Activated CD4-positive, alpha-beta T cell treated with anti-CD3 and anti-CD28 coated beads for 48 hours (primary cell): ENCODE measurements at regions not wholly inside any gene's neighbourhood (a gene's known extent, or its start where the extent isn't known, plus 50 kb on each side); places are given as distances from the start of the nearest gene placed in this dataset.

Experiments used
- DNase-seq: peaks from one replicate; pipeline ENCODE4 v3.0.0-alpha.2; 2020

DNA sequence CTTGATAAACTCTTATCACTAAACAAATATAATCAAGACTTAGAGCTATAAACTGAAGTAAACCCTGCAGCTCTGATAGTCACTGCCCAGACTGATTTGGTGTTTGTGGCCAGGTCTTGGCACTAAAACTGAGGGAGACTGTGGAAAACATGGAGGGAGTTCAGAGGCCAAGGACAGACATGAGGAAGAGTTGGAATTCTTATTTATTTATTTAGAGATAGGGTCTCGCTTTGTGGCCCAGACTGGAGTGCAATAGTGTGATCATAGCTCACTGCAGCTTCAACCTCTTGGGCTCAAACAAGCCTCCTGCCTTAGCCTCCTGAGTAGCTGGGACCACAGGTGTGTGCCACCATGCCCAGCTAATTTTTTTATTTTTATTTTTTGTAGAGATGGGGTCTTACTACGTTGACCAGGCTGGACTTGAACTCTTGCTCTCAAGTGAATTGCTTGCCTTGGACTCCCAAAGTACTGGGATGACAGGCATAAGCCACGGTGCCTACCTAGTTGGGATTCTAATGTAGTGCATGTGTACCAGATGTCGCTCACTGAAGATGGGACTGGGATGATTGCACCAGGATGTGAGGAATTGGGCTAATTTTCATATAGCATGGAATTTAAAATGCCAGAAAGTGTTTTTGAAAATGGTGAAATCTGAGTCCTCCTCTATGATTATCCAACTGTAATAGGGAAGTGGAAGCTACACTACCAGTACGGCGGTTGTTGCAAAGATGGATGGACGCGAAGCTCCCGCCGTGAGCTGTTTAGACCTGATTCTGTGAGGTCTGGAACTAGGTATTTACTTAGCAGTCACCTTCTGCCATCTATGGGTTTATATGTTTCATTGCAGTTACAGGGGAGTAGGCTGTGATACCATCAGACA is 52.7 kb upstream of the CTLA4 start:
- DNase-seq = peak; percentile 73

DNA sequence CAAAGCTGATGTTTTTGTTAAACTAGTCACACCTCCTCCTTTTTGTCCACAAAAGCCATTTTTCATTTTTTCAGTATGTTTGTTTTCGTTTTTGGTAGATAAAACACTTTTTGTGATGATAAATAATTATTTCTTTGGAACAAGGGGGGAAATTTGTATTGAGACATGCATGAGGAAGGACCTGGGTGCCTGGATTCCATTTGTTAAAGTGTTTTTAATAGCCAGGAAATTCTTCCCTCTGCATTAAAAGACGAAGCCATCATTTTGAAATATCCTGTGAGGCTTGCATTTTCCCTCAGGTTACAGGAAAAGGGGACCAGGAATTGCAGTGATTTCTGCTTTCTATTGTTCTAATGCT is 52.1 kb upstream of the CTLA4 start:
- no peak for DNase-seq

DNA sequence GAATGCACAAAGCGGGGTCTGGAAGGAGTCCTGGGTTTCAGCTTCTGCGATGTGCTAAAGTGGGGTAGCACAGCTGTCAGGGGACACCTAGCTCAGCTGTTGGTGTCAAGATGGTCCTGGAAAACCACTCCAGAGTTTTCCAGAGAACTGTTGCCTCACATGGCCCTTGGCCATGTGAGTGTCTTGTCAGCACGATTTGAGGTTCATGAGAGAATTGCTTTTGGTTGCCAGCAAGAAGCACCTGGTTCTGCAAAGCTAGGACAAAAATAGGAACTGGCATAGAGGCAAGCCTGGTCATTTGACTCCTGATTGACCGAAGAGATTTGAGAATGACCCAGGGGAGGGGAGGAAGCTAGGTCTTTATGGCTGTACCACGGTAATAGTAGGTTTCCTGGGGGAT is 50.4 kb upstream of the CTLA4 start:
- no peak for DNase-seq
